HG03354 (cell line): ENCODE measurements at regions not wholly inside any gene's neighbourhood (a gene's known extent, or its start where the extent isn't known, plus 50 kb on each side); places are given as distances from the start of the nearest gene placed in this dataset.
A peak's percentile ranks its signal among the peaks of the same experiment; 100 is the strongest.
"Not testable (repeated sequence)": the region's sequence is repeated elsewhere in the genome, so short reads cannot be mapped to it uniquely, and the experiment has no call there.

Source experiments
- ATAC-seq: cut with Tn5 transposase; IDR thresholded peaks from one replicate; pipeline ENCODE4 v1.9.1; 2021; ENCODE audit warnings: mild to moderate bottlenecking; ENCODE audit not compliant: unreplicated experiment, poor library complexity, severe bottlenecking

GRCh38 chr2:110394769-110395168 lies 77.8 kb downstream of the LIMS4 start:
- ATAC-seq: not testable (repeated sequence)

GRCh38 chr2:110392366-110392765 lies 80.2 kb downstream of the LIMS4 start:
- not testable (repeated sequence) for ATAC-seq

- not testable (repeated sequence) for ATAC-seq
Measured at GRCh38 chr2:110391035-110391418, 81.6 kb downstream of the LIMS4 start.

- not testable (repeated sequence) for ATAC-seq
Measured at GRCh38 chr2:110390351-110391034, 82.1 kb downstream of the LIMS4 start.

GRCh38 chr2:110387044-110387443 lies 85.6 kb downstream of the LIMS4 start:
- ATAC-seq: not testable (repeated sequence)

GRCh38 chr2:110386546-110386945 lies 86.1 kb downstream of the LIMS4 start:
- not testable (repeated sequence) for ATAC-seq

- peak; percentile 17 for ATAC-seq
Measured at GRCh38 chr2:110384736-110385119, 87.9 kb downstream of the LIMS4 start.

GRCh38 chr2:110384109-110384735 lies 88.4 kb downstream of the LIMS4 start:
- peak; percentile 28 for ATAC-seq

- peak; percentile 71 for ATAC-seq
Measured at GRCh38 chr2:110383163-110384048, 89.2 kb downstream of the LIMS4 start.

- ATAC-seq: not testable (repeated sequence)
Measured at GRCh38 chr2:110373519-110373918, 99.1 kb downstream of the LIMS4 start.

- not testable (repeated sequence) for ATAC-seq
Measured at GRCh38 chr2:110371633-110372032, 101.0 kb downstream of the LIMS4 start.

- not testable (repeated sequence) for ATAC-seq
Measured at GRCh38 chr2:110357616-110358015, 115.0 kb downstream of the LIMS4 start.

GRCh38 chr2:110354294-110355018 lies 118.2 kb downstream of the LIMS4 start:
- ATAC-seq: not testable (repeated sequence)

- not testable (repeated sequence) for ATAC-seq
Measured at GRCh38 chr2:110350718-110351117, 121.9 kb downstream of the LIMS4 start.

- ATAC-seq: not testable (repeated sequence)
Measured at GRCh38 chr2:110348902-110349301, 123.7 kb downstream of the LIMS4 start.

- not testable (repeated sequence) for ATAC-seq
Measured at GRCh38 chr2:110344405-110345035, 128.1 kb downstream of the LIMS4 start.

GRCh38 chr2:110342077-110342476 lies 129.7 kb upstream of the MTLN start:
- not testable (repeated sequence) for ATAC-seq

- ATAC-seq: not testable (repeated sequence)
Measured at GRCh38 chr2:110339126-110339525, 126.8 kb upstream of the MTLN start.

GRCh38 chr2:110338277-110339003 lies 126.1 kb upstream of the MTLN start:
- not testable (repeated sequence) for ATAC-seq
